Left cardiac atrium (tissue), 4 donors: ENCODE measurements at regions not wholly inside any gene's neighbourhood (a gene's known extent, or its start where the extent isn't known, plus 50 kb on each side); places are given as distances from the start of the nearest gene placed in this dataset.
"Not testable (repeated sequence)": the region's sequence is repeated elsewhere in the genome, so short reads cannot be mapped to it uniquely, and the experiment has no call there.

Source experiments
- ATAC-seq, 2 donors: fragments of 200-7000 bp; cut with Tn5 transposase; one replicate each; pipeline ENCODE4 v1.9.1; 2020; ENCODE audit warnings: mild to moderate bottlenecking in 2 of 2, moderate library complexity in 2 of 2
- DNase-seq: peaks from one replicate; pipeline ENCODE4 v3.0.0-alpha.2; 2020
- intact Hi-C, 2 donors: fragments of 100-400 bp; cut with DNase I; formaldehyde crosslinking; loops; one replicate each; pipeline versions ENCODE4 v1.14.1 to v1.15.1; 2022 to 2023
- donor health status: DM: no; HTN: yes; CAD: no.
- donor health status: DM: no; HTN: yes; CAD: no; lungs with severe emphysema.
- donor health status: DM: yes; HTN: yes; CAD: no.
- donor health status: Dilated cardiomyopathy.

DNA sequence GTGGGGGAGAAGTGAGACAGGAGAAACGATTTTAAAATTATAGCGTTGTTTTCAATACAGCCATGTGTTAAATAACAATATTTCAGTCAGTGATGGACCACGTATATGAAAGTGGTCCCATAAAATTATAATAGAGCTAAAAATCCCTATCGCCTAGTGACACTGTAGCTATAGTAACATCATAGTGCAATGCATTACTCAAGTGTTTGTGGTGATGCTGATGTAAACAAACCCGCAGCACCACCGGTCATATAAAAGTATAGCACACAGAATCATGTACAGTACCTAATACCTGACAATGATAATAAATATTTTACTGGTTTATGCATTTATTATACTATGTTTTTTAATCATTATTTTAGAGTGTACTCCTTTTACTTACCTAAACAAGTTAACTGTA lies 407.4 kb upstream of the SEMA6A start:
- no peak for ATAC-seq
- DNase-seq, result no peak
- intact Hi-C loops, result no loop called here

DNA sequence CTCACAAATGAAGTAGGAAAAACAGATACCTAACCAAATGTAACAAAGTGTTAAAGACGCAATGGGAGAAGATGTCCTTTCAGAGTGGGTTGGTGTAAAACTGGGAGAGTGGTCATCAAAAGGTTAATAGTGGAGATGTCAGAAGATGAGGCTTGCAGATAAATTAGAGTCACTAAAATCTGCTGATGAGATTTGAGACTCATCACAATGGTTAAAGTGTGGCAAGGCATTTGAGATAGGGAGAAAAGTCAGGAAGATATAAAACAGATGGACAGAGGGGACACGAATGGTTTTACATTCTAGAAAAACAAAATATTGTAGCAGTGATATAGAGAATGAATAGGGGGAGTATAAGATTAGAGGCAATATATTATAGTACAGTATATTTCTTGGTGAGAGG lies 406.0 kb upstream of the SEMA6A start:
- intact Hi-C loops, result no loop called here

DNA sequence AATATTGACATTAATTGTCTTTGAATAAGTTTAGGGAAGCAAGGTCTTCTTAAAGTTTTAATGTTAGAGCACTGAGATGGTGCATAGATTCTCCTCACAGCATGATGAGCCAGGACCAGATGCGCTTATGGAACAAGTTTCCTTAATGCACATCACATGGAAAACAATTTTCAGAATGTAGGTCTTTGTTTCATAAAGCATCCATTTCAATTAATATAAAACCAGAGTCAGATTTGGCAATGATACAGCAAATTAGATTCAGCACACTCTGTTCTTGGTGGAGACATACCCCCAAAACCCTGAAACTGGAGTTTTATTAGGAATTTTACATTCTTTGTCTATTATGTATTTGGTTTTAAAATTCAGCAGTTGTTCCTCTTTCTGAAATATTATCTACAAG lies 402.1 kb upstream of the SEMA6A start:
- intact Hi-C loops, result no loop called here
- ATAC-seq (no peak), DNase-seq (no peak)

More for the DNA sequence above, 406.0 kb upstream of the SEMA6A start:
- DNase-seq, result no peak
- ATAC-seq, result no peak

DNA sequence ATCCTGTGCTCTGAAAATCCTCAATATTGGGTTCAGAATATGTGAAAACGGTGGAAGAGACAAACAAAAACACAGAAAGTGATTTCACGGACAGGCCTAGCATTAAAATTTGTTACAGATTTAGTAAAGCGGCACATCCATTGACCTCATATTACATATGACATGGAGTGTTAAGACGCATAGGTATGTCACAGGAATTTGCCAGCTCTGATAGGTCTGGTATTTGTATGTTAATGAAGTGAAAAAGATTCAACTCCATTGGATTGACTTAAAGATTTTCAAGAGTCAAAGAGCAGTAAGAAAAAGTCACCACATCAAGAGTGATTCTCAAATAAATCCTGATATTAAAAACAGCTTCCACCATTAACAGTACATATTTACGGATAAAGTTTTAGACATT lies 396.5 kb upstream of the SEMA6A start:
- intact Hi-C loops, result no loop called here
- ATAC-seq (no peak), DNase-seq (no peak)

DNA sequence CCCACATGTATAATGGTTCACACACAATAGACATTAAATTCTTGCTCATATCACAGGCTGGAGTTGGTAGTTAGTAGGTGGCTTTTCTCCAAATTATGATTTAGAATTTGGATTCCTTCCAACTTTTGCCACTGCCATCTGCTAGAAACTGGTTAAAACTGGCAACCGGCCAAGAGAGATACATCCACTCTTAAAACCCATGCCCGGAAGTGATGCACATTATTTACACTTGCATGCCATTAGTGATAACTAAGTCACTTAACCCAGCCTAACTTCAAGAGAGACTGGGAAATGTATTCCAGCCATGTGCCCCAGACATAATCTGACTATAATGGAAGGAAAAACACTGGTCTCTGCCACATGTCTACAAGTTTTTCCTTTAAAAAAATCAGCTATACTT lies 395.7 kb upstream of the SEMA6A start:
- intact Hi-C loops, result no loop called here
- no peak for ATAC-seq
- DNase-seq, result no peak

DNA sequence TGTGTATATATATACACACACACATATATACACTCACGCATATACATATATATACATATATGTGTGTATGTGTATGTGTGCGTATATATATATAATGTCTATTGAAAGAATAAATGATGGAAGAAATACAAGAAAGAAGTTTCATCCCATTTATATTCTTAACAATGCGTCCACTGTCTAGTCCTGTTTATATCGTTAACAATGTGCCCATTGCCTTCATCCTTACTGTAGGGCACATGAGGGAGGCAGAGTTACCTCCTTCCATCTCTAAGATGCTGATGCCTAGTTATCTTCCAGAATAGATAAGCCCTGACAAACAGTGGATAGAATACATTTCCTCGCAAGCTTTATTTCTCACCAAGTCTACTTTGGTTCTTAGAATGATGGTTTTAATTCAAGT lies 389.8 kb upstream of the SEMA6A start:
- intact Hi-C loops, result no loop called here
- no peak for DNase-seq
- no peak for ATAC-seq

DNA sequence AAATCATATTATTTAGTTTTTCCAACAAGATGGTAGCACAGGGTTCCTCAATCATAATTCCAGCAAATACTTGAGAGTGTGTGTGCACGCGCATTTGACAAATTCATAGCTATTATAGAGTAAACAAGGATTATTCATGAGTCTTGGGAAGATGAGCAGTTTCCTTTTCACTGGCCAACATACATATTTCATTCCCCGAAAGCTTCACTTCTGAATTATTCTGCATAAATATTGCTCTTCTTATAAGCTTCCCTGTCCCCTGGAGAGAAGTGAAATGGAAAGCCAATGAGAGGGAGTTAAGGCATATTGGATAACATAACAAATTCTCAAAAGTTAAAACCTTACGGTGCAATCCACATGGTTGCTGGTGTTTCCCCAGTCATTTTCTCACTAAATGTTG lies 386.4 kb upstream of the SEMA6A start:
- ATAC-seq (no peak), DNase-seq (no peak)
- intact Hi-C loops, result no loop called here

DNA sequence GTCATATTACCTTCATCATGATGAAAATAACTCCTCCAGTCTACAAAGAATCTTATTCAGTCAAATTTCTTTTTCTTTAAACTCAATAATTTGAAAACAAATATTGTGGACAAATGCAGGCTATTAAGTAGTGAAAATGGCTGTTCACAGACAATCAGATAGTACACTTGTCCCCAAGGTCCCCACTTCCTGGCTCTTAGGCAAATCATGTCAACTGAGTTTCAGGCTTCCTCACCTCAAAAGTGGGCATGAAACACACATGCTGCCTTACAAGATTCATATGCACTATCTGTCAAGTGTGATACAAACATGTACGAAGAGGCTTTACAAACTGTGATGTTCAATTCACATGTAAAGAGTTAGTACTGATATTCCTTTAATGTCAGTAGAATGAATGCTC lies 385.2 kb upstream of the SEMA6A start:
- no peak for ATAC-seq
- DNase-seq, result no peak
- intact Hi-C loops, result no loop called here

DNA sequence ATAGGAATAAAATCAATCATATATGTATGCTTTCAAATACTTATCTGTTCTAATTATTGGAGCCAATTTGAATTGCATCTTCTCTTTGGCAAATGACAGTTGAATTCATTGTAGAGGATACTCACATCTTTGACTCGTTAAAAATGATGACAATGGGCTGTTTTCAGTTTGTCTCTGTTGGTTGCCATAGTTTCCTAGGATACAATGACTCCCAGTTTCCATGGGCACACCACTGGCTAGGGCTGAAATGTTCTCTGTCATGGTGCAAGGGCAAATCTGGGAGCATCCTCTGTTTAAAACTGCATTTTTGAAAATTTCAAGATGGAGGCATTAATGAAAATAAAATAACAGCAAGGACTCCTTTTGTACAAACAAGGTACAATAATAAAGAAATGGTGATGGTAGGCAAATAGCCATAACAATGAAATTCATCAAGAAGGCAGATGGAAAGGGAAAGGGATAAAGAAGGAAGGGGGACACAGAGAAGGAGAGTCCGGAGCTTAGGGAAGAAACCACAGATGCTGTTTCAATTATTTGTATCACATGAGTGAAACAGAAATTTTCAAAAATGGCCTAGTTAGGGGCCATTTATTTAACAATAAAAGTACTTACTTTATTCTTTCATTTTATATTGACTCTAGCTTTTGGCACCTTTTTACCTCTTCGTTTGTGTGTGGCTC lies 378.8 kb upstream of the SEMA6A start:
- DNase-seq, result no peak
- no peak for ATAC-seq
- intact Hi-C loops, result no loop called here

DNA sequence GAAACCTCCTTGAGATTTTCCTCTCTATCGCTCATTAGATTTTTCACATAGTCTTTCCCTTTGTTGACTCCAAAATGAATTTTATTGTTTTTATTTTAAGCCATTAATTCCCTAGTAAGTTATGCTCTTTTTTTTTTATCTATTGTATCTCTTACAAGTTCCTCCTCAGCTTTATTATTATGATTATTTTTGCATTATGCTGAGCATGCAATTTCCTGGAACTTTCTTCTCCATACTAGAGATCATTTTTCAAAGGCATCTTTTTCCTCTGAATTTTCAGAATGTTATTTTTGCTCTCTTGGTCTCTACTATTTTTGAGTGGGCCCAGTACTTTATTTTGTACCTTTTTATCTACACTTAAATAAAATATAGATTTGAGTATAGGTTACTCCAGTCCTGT lies 376.6 kb upstream of the SEMA6A start:
- no peak for DNase-seq
- intact Hi-C loops, result no loop called here
- no peak for ATAC-seq

DNA sequence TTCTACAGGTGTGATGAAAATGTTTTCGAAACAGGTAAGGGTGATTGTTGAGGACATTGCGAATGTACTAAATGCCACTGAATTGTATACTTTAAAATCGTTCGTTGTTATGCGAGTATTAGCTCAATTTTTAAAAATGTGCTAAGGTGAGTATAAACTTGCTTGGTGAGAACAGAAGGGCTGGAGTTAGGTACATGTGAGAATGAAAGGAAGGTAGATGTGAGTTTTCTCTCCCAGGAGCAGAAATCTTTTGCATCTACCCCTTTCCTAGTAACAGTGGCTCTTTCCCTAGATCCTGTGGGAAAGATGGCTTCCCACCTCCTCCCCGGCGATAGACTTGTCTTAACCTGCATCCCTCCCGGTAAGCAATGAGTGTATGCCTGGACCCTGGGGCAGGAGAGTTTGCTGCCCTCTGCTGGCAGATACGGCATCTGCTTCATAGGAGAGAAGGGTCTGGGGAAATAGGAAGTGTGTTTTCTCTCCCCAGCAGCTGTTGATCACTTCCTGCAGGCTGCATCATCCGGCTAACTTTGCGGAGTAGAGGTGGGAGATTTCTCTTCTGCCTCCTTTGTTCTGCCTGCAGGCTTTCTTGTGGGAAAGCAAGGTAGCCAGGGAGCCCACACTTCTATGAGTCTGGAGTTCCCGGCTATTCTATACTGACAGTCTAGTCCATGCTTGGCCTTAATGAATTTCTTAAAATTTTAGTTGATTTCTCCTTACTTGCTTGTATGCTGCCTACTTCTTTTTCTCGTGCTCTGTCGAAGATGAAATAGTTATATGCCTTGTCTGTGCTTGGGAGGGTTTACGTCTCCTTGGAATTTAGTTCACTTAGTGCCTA lies 373.3 kb upstream of the SEMA6A start:
- intact Hi-C loops, result loop anchor here (5.0 to 10.0 kb wide), 2 partner anchors 371 to 373 kb away; partner anchors contain the start of gene SEMA6A (in 1 of the 2)
- DNase-seq (peak; percentile 35), ATAC-seq (peak; percentile 33 to 61)

DNA sequence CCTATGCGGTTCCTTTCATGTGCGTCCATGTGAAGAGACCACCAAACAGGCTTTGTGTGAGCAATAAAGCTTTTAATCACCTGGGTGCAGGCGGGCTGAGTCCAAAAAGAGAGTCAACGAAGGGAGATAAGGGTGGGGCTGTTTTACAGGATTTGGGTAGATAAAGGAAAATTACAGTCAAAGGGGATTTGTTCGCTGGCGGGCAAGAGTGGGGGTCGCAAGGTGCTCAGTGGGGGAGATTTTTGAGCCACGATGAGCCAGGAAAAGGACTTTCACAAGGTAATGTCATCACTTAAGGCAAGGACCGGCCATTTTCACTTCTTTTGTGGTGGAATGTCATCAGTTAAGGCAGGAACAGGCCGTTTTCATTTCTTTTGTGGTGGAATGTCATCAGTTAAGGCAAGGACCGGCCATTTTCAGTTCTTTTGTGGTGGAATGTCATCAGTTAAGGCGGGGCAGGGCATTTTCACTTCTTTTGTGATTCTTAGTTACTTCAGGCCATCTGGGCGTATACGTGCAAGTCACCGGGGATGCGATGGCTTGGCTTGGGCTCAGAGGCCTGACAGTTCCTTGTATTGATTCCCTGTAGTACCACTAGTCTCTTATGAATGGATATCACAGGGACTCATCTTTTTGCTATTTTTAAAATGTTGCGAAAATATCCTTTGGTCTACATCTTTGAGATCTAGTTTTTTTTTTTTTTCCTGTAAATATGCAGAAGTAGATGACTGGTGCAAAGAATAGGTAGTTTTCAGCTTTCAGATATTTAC lies 371.2 kb upstream of the SEMA6A start:
- not testable (repeated sequence) for DNase-seq, ATAC-seq
- intact Hi-C loops, result loop anchor here (5.0 to 10.0 kb wide), 2 partner anchors 368 to 371 kb away; partner anchors contain the start of gene SEMA6A (in 1 of the 2)

DNA sequence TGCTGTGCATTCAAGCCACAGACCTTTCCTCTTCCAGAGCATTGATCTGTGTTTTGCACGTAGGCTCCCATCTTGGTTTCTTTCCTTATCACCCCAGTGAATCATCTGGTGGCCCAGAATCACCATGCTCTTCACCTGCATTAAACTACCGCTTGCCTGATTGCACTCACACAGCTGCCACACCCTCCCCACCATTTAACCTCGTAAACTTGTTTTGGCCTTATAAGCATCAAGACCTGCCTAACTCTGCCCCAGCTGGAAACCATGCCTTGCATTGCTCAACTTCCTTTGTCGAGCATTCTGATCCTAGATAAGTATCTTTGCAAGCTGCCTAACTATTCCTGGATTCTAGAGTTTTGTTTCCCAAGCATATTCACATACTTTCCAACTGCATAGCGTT lies 369.6 kb upstream of the SEMA6A start:
- DNase-seq (no peak), ATAC-seq (no peak)
- intact Hi-C loops, result loop anchor here in 1 of 2 donors (10.0 kb wide), 1 partner anchor 369 kb away; the partner anchor contains the start of gene SEMA6A

DNA sequence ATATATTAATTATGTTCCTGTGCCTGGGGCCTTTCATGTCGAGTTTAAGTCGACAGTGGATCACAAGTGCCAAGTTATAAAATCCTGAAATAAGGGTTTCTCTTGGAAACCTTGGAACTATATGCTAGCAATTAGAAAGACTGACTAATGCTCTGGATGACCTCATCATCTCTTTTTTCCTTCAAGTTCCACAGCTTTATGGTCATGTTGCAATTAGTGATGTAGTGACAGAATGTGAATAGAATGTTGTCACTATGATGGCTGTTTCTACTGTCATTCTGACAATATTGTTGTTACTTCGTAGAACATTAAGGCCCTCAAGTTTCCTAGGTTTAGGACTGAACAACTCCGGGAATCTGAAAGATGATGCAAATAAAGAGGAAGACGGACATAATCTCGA lies 368.0 kb upstream of the SEMA6A start:
- ATAC-seq, result no peak
- DNase-seq, result no peak
- intact Hi-C loops, result loop anchor here in 1 of 2 donors (10.0 kb wide), 1 partner anchor 368 kb away; the partner anchor contains the start of gene SEMA6A

DNA sequence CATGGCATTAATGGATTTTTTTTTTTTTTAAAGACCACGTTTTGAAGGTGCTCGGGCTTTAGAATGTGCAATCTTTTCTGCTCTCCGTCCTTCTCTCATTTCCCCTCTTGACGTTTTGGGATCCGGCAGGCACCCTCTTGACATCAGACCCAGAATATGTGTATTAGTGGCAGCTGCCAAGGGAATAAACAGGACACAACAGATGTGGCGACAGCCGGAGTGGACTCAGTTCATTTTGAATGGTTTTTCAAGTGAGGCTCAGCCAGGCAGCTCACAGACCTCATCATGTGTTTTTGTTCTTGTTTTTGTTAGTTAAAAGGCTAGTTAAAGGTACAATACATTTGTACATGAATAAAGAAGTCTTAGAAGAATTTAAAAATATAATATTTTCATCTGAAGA lies 365.0 kb upstream of the SEMA6A start:
- no peak for DNase-seq
- intact Hi-C loops, result loop anchor here in 1 of 2 donors (10.0 kb wide), 1 partner anchor 365 kb away; the partner anchor contains the start of gene SEMA6A
- no peak for ATAC-seq

DNA sequence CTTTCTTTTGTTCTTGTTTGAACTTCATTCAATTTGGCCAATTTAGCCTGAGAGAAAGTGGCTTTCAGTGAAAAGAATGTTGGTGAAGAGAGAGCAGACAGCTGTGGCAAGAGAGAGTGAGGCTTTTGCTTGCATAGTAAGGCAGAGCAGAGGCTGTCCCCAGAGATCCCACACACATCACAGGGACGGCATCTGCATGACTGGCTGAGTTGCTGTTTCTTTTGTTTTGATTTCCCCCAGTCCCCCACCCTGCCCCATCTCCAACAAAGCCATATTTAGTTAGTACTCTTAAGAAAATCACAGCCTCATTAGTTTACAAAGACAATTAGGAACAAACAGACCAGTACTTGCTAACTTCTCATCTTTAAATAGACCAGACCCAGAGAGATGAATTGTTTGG lies 363.9 kb upstream of the SEMA6A start:
- no peak for ATAC-seq
- DNase-seq, result no peak
- intact Hi-C loops, result no loop called here

DNA sequence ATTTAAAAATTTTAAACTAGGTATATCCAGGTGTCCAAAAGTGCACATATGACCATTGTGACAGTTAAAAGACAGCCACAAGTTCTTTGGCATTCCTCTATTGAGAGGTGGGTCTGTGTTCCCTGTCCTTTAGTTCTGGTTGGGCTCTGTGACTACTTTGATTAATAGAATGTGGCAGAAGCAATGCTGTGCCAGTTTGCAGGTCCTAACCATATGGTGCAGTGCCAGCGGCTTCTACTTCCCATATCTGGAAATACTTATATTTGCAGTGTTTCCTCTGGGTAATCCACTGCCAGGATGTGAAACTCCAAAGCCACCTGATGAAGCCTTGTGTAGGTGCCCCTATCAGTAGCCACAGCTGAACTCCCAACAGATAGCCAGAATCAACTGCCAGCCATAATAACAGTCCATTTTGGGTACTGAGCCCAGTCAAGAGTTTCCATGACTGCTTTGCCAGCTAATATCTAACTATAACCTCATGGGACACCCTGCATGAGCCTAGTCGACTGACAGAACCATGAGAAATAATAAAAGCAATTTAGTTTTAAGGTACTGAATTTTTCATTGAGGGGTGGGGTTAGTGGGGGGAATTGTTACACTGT lies 361.0 kb upstream of the SEMA6A start:
- ATAC-seq (no peak), DNase-seq (no peak)
- intact Hi-C loops, result no loop called here

DNA sequence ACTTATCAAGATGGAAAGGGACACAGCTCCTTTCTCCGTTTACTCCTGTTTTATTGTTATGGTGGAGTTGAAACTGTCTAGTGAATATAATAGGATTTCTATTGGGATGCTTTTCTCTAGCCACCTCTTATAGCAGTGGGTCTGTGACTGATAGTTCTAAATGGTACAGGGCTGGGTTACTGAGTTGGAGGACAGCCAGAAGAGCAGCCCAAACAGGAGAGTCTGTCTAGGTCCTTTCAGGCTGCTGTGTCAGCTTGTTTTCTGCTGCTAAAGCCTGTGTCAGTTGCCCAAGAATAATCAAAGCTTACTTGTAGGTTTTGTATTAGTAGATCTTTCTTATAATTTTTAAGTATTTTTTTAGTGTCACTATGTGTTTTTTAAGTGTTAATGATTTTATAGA lies 356.0 kb upstream of the SEMA6A start:
- intact Hi-C loops, result no loop called here
- no peak for ATAC-seq

DNA sequence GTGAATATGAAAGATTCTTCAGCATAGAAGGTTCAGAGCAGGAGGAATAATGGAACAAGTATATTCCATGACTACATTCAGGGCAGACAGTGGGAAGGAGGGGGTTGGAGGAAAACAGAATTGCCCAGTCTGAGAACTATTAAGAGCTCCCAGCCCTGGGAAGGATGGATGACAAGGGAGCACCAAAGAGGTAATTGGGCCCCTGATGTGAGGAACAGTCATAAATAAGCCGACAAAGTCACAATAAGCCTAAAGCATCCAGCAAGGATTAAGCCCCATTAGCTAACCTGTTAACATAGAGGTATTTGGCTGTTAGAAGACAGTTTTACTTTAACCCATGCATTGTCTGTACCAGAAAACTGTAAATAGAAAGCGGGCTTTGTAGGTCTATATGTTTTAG lies 348.7 kb upstream of the SEMA6A start:
- ATAC-seq, result no peak
- intact Hi-C loops, result no loop called here
- DNase-seq, result no peak

More for the DNA sequence above, 356.0 kb upstream of the SEMA6A start:
- no peak for DNase-seq
